Parathyroid adenoma (tissue), 2 donors: ENCODE measurements at regions not wholly inside any gene's neighbourhood (a gene's known extent, or its start where the extent isn't known, plus 50 kb on each side); places are given as distances from the start of the nearest gene placed in this dataset.
A peak's percentile ranks its signal among the peaks of the same experiment; 100 is the strongest.

ENCODE experiments used
- H2AFZ ChIP-seq: fragments of 300-600 bp; sonication (generic); one replicate; pipeline ENCODE4 v1.7.0; 2017; ENCODE audit warnings: antibody characterized with exemption, mild to moderate bottlenecking
- H3K27ac ChIP-seq: fragments of 300-600 bp; sonication (generic); one replicate; pipeline ENCODE4 v1.7.0; 2017
- H3K27me3 ChIP-seq: fragments of 300-600 bp; sonication (generic); one replicate; pipeline ENCODE4 v1.7.0; 2017; ENCODE audit warnings: low read length; ENCODE audit not compliant: control insufficient read depth, insufficient read depth
- H3K36me3 ChIP-seq: fragments of 300-600 bp; sonication (generic); one replicate; pipeline ENCODE4 v1.7.0; 2017; ENCODE audit warnings: low read length; ENCODE audit not compliant: control insufficient read depth, insufficient read depth
- H3K4me1 ChIP-seq: fragments of 300-600 bp; sonication (generic); one replicate; pipeline ENCODE4 v1.7.0; 2017; ENCODE audit warnings: control low read depth
- H3K4me2 ChIP-seq: fragments of 300-600 bp; sonication (generic); one replicate; pipeline ENCODE4 v1.7.0; 2017; ENCODE audit warnings: low read length
- H3K4me3 ChIP-seq: fragments of 300-600 bp; sonication (generic); one replicate; pipeline ENCODE4 v1.7.0; 2017; ENCODE audit warnings: low read depth, low read length
- H3K79me2 ChIP-seq: fragments of 300-600 bp; sonication (generic); one replicate; pipeline ENCODE4 v1.7.0; 2017; ENCODE audit warnings: control low read depth
- H3K9ac ChIP-seq: fragments of 300-600 bp; sonication (generic); one replicate; pipeline ENCODE4 v1.7.0; 2017; ENCODE audit warnings: mild to moderate bottlenecking
- H3K9me3 ChIP-seq: fragments of 300-600 bp; sonication (generic); one replicate; pipeline ENCODE4 v1.7.0; 2017; ENCODE audit warnings: low read length; ENCODE audit not compliant: control insufficient read depth
- CTCF ChIP-seq: fragments of 300-600 bp; sonication (generic); IDR thresholded peaks from one replicate; pipeline ENCODE4 v1.7.0; 2017; ENCODE audit warnings: antibody characterized with exemption, mild to moderate bottlenecking
- donor health status: primary hyperparathyroidism.

- Histone ChIP-seq H3K79me2 (no peaks in the 10 kb centered on the region), H2AFZ (no peak overlapping the region), H3K27ac (no peak overlapping the region), H3K36me3 (no peaks in the 10 kb centered on the region), H3K4me2 (peak overlapping the region; percentile 10), H3K9me3 (no peaks in the 10 kb centered on the region), H3K4me3 (no peak overlapping the region), H3K4me1 (no peaks in the 10 kb centered on the region), H3K9ac (no peak overlapping the region), H3K27me3 (no peaks in the 10 kb centered on the region)
- no peak for TF ChIP-seq CTCF
Observed at GRCh38 chr12:91885851-91886731, 259.6 kb downstream of the BTG1 start.

- Histone ChIP-seq H3K27ac (no peak overlapping the region), H3K9ac (no peak overlapping the region), H3K79me2 (no peaks in the 10 kb centered on the region), H2AFZ (no peak overlapping the region), H3K27me3 (no peaks in the 10 kb centered on the region), H3K4me2 (no peak overlapping the region), H3K36me3 (no peaks in the 10 kb centered on the region), H3K4me3 (no peak overlapping the region), H3K9me3 (no peaks in the 10 kb centered on the region), H3K4me1 (no peaks in the 10 kb centered on the region)
- no peak for TF ChIP-seq CTCF
Observed at GRCh38 chr12:91884230-91884629, 261.4 kb downstream of the BTG1 start.

GRCh38 chr12:91883811-91884210 is 261.8 kb downstream of the BTG1 start:
- H3K9me3 ChIP-seq, result no peaks in the 10 kb centered on the region
- no peak for TF ChIP-seq CTCF
- no peaks in the 10 kb centered on the region for H3K36me3 ChIP-seq
- no peaks in the 10 kb centered on the region for H3K4me1 ChIP-seq
- no peak overlapping the region for H3K4me2 ChIP-seq
- no peaks in the 10 kb centered on the region for H3K27me3 ChIP-seq
- no peak overlapping the region for H3K4me3 ChIP-seq
- H3K27ac ChIP-seq, result no peak overlapping the region
- no peaks in the 10 kb centered on the region for H3K79me2 ChIP-seq
- H2AFZ ChIP-seq, result no peak overlapping the region
- H3K9ac ChIP-seq, result no peak overlapping the region

GRCh38 chr12:91882910-91883309 is 262.7 kb downstream of the BTG1 start:
- no peaks in the 10 kb centered on the region for H3K36me3 ChIP-seq
- no peak overlapping the region for H3K4me2 ChIP-seq
- no peaks in the 10 kb centered on the region for H3K79me2 ChIP-seq
- no peaks in the 10 kb centered on the region for H3K9me3 ChIP-seq
- no peaks in the 10 kb centered on the region for H3K4me1 ChIP-seq
- peak overlapping the region; percentile 44 for H2AFZ ChIP-seq
- no peak for TF ChIP-seq CTCF
- no peak overlapping the region for H3K27ac ChIP-seq
- H3K9ac ChIP-seq, result no peak overlapping the region
- no peaks in the 10 kb centered on the region for H3K27me3 ChIP-seq
- H3K4me3 ChIP-seq, result no peak overlapping the region

GRCh38 chr12:91880528-91880927 is 265.1 kb downstream of the BTG1 start:
- Histone ChIP-seq H3K27me3 (no peaks in the 10 kb centered on the region), H3K9me3 (no peaks in the 10 kb centered on the region), H3K4me2 (no peak overlapping the region), H3K9ac (no peak overlapping the region), H3K4me3 (no peak overlapping the region), H3K79me2 (no peaks in the 10 kb centered on the region), H3K36me3 (no peaks in the 10 kb centered on the region), H3K4me1 (no peaks in the 10 kb centered on the region), H2AFZ (no peak overlapping the region), H3K27ac (no peak overlapping the region)
- no peak for TF ChIP-seq CTCF
